Stimulated activated CD8-positive, alpha-beta memory T cell treated with anti-CD3 and anti-CD28 coated beads, Interleukin-7, amount 100 ng/mL, for 4 hours (primary cell): ENCODE measurements at regions not wholly inside any gene's neighbourhood (a gene's known extent, or its start where the extent isn't known, plus 50 kb on each side); places are given as distances from the start of the nearest gene placed in this dataset.
"Not testable (repeated sequence)": the region's sequence is repeated elsewhere in the genome, so short reads cannot be mapped to it uniquely, and the experiment has no call there.

Experiments used
- DNase-seq, 2 donors: peaks; one replicate each; pipeline ENCODE4 v3.0.0-alpha.2; 2020; ENCODE audit warnings: low read depth in 2 of 2

- DNase-seq = no peak
Measured at GRCh38 chr2:48189552-48190228, 124.8 kb upstream of the FOXN2 start.

- no peak for DNase-seq
Measured at GRCh38 chr2:48190230-48190629, 124.3 kb upstream of the FOXN2 start.

DNA sequence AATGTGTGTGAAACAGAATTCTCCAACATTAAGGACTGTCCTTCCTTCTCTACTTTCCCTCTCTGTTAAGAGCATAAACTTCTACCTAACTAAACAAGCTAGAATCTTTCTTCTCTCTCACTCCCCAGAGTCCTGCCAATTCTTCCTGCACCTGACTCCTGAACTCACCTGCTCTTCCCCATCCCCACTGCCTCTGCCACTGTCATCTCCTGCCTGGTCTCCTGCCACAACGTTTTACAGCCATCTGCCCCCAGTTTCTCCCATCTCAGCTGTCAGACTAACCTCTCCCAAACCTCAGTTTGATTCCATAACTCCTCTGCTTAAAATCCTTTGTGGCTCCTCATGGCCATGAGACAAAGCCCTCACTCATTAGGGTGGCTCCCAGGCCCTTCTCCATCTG, 119.8 kb upstream of the FOXN2 start:
- no peak for DNase-seq

DNA sequence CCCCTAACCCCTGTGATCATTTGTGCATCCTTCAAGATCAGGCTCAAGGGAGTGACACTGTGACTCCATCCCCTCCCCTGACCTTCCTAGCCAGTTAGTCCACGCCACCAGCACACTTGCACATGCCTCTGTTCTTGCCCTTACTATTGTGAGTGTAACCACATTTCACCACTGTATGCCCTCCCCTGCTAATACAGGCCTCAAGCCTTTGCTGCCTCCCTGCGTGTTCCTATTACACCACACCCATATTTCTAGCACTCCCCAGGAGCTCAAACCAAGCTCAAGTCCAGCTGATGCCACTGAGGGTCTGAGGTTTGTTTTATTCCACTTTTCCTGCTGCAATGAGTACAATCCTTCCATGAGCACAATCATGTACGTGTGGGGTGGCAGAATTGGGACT, 119.3 kb upstream of the FOXN2 start:
- DNase-seq = no peak

DNA sequence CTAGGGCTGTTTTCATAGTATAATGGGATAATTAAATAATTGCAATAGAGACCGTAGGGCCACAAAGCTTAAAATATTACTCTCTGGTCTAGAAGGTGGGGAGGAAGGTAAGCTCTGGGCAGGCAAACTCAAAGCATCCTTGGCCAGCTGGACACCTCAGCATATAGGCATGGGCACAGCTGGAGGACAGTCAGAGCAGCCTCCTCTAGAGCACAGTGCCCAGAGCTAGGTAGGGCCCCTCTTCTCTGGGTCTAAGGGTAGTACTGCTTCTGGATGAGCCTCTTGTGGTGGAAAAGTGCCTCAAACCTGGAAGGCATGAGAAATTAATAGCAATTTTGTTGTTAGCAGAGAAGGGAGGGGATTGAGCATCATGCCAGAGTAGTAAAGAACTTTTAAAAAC, 116.9 kb upstream of the FOXN2 start:
- DNase-seq = no peak

DNA sequence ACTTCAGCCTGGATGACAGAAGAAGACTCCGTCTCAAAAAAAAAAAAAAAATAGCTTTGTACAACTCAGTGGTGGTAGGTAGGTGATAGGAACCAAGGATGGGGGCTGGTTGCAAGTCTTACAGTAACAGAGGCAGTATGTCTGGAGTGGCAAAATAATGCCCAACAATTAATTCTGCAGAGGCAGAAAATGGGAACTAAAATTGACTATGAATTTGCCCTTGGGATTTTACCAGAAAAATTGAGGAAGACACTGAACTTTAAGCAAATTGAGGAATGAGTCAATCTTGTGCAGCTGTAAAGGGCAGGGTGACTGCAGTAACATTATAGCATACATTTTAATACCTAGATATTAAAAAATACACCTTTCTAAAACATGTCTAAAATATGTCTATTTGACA, 116.1 kb upstream of the FOXN2 start:
- no peak for DNase-seq

- no peak for DNase-seq
Measured at GRCh38 chr2:48199070-48199469, 115.4 kb upstream of the FOXN2 start.

DNA sequence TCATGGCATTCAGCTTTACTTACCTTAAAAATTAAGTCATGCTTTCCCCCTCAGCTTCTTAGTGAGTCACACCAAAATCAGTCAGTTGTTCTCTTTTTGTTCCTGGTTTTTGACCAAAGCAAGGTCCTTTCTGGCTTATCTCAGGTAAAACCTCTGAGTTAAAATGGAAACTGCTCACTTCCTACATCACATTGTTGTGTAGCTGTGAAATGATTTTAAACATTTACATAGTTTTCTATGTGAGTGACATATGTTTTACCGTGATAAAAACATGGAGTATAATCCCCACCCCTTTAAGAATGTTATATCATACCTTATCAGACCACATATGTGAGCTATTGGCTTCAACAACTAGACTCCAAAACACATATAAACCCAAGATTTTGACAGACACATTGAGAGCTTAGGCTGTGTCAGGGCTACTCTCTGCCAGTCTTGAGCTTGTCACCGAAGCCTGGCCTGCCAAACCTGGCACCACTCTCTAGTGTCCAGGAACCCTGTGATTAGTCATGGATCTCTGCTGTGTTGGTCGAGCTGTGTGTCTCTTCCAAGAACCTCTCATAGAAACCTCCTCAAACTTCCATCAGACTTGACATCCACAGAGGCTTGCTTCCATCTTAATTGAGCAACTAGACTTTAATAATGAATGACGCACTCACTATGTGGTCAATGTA, 113.7 kb upstream of the FOXN2 start:
- no peak for DNase-seq

- DNase-seq = not testable (repeated sequence)
Measured at GRCh38 chr2:48201435-48201834, 113.0 kb upstream of the FOXN2 start.

DNA sequence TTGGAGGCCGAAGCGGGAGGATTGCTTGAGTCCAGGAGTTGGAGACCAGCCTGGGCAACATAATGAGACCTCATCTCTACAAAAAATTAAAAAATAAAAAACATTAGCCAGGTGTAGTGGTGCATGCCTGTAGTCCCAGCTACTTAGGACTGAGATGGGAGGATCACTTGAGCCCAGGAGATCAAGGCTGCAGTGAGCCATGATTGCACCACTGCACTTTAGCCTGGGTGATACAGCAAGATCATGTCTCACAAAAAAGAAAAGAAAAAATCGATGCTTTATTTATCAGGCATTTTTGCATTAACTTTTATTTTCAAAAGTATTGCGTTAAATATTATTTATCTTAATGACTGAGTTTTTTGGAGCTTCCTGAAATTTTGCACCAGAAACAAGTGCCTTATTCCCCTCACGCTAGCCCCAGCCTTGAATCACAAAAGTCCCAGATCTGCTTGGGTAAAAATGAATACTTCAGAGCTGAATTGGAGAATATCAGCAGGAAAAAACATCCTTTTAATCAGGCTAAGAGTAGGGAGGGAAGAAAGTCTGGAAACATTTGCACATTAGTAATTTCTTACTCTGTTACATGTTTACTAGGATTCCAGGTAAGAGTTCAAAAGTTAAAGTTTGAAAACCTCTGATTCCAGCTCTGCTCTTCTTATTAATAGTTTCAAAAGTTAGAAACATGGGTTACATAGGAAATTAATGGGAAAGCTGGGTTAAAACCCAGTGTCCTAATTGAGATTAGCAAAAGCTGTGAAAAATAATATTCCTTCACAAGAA, 111.4 kb upstream of the FOXN2 start:
- DNase-seq = no peak

DNA sequence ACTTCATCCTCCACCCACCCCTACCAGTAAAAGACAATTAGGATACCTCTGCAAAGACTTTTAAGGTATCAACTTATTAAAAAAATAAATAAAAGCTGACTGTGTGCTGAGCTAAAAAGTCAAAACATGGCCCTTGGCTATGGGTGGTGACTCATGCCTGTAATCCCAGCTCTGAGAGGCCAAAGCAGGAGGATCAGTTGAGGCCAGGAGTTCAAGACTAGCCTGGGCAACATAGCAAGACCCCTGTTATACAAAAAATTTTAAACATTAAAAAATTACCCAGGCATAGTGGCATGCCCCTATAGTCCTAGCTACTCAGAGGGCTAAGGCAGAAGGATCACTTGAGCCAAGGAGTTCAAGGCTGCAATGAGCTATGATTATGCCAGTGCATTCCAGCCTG, 110.8 kb upstream of the FOXN2 start:
- DNase-seq = no peak

- DNase-seq = no peak
Measured at GRCh38 chr2:48204750-48205136, 109.7 kb upstream of the FOXN2 start.

DNA sequence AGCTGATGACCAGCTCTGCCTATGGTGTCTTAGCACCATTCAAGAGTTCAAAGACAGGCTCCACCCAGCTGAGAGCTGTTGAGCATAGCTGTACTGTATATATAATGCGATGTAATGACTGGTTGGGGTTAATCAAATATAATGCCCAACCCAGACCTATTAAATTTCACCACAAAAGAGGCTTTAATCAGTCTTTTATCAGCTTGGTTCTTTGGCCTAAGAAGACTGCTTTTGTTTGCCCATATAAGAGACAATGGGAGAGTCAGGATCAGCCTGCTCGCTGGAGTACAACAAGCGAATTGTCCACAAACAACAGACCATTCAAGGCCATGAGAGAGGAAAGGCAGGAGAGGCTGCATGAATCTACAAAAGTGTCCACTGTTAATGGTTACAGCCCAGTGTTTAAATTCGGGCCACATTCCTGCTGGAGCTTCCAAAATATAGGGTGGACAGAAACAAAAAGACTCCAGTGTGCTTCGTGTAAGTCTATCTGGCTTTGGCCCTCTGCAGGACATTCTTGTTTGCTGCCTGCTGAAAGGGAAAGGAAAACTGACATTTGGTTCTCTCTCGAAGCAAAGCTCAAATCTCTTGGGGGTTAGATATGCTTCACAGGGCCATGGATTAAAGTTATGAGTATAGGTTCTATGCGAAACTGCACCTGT, 109.2 kb upstream of the FOXN2 start:
- no peak for DNase-seq

DNA sequence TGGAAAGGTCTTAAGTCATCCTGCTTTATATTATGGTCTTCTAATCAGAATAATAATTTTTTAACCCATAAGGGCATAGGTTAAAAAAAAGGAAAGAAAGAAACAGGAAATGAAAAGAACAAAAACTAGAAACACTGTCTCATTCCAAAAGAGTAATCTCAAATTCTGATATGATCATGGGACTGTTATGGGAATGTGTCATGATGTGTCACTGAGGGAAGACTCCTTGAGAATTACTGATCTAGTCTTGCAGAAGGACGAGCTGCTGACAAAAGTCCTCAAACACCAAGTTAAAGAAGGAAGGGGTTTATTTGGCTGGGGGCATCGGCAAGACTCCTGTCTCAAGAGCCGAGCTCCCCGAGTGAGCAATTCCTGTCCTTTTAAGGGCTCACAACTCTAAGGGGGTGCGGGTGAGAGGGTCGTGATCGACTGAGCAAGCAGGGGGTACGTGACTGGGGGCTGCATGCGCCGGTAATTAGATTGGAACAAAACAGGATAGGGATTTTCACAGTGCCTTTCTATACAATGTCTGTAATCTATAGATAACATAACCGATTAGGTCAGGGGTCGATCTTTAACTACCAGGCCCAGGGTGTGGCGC, 108.3 kb upstream of the FOXN2 start:
- DNase-seq = not testable (repeated sequence)

DNA sequence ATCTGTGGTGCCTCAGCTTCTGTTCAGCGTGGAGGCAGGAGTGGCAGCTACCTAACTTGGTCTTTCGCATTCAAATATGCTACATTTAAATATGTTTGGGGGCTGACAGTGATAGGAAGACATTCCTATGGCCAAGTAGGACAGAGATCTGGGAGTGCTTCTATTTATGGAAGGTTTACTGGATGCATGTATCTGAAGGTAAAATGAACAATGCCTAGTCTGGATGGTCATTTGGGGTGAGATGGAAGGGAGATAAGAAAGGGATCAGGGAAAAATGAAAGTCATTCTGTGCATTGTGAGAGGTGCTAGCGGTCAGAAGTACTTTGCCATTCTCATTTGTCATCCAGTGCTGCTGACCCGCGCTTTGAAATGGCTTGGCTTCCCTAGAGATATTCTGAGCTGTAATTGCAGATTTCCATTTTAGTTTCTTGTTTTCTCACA, 107.3 kb upstream of the FOXN2 start:
- DNase-seq = no peak

- DNase-seq = no peak
Measured at GRCh38 chr2:48207851-48208250, 106.6 kb upstream of the FOXN2 start.

GRCh38 chr2:48209214-48209885, 105.1 kb upstream of the FOXN2 start:
- no peak for DNase-seq

GRCh38 chr2:48210189-48210588, 104.3 kb upstream of the FOXN2 start:
- no peak for DNase-seq

DNA sequence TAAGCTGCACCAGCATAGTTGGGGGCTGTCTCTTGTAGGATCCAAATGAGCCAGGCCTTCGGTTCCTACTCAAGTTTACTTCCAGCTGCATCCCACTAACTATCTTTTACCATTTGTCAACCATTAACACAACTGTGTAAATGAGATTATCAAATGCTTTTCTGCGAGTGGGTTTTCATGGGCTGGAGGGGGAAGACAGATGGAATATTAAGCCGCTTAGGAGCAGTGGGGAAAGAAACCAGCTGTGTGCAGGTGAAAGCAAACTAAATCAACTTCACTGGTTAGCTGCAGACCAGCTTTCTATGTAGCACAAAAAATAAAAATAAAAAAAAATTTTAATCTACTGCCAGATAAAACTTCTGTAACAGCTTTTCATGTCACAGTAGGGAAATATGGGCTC, 100.8 kb upstream of the FOXN2 start:
- DNase-seq = no peak

DNA sequence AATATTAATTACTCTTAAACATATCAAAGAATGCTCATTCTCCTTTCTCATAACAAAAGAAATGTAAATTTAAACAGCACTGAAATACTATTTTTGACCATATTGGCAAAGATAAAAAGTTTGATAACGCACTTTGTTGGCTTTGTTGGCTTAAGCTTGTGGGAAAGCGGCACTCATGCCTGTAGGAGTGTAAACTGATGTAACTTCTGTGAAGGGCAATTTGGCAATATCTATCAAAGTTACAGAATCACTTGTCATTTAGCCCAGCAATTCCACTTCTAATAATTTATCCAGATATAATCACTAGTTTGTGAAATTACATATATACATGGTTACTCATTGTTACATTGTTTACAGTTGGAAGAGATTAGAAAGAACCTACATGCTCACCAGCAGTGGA, 96.3 kb upstream of the FOXN2 start:
- DNase-seq = no peak

- no peak for DNase-seq
Measured at GRCh38 chr2:48219234-48219554, 95.3 kb upstream of the FOXN2 start.
